ENCODE measurements at regions not wholly inside any gene's neighbourhood (a gene's known extent, or its start where the extent isn't known, plus 50 kb on each side); places are given as distances from the start of the nearest gene placed in this dataset.

GRCh38 chr6:132068766-132069165 is 117.6 kb upstream of the CCN2 start:
- H3K27me3 ChIP-seq (ENCODE audit: insufficient read depth, low read length), result no peaks in the 10 kb centered on the region
- H3K27ac ChIP-seq (ENCODE audit: low read depth, low read length), result no peak overlapping the region
- Mint-ChIP-seq H3K9me3 (peaks cover 0 to 4% (median 0%) of the 10 kb centered on the region in 8 donors), H3K27ac (no peak overlapping the region), H3K27me3 (no peaks in the 10 kb centered on the region), H3K4me1 (no peaks in the 10 kb centered on the region), H3K36me3 (no peaks in the 10 kb centered on the region), H3K4me3 (no peak overlapping the region)
- H3K4me1 ChIP-seq (ENCODE audit: insufficient read depth, low read length), result no peaks in the 10 kb centered on the region
- intact Hi-C loops (cut with micrococcal nuclease), result no loop called here
- POLR2A ChIA-PET (ENCODE audit: partially characterized antibody), result no interaction called here
- CTCF ChIA-PET (ENCODE audit: partially characterized antibody), result no interaction called here
- DNase-seq, result no peak
- no peaks in the 10 kb centered on the region for H3K9me3 ChIP-seq (ENCODE audit: control insufficient read depth in 1 of 2, low read length in 2 of 2)
- no peak overlapping the region for H3K4me3 ChIP-seq (ENCODE audit: low read length in 2 of 2)
- H3K36me3 ChIP-seq (ENCODE audit: insufficient read depth, low read length), result no peaks in the 10 kb centered on the region

- no peaks in the 10 kb centered on the region for H3K4me1 Mint-ChIP-seq
- H3K4me3 Mint-ChIP-seq, result no peak overlapping the region
- H3K27me3 ChIP-seq (ENCODE audit: insufficient read depth, low read length), result no peaks in the 10 kb centered on the region
- H3K27ac Mint-ChIP-seq, result no peak overlapping the region
- POLR2A ChIA-PET (ENCODE audit: partially characterized antibody), result no interaction called here
- H3K27me3 Mint-ChIP-seq, result no peaks in the 10 kb centered on the region
- intact Hi-C loops (cut with micrococcal nuclease), result no loop called here
- H3K36me3 Mint-ChIP-seq, result no peaks in the 10 kb centered on the region
- H3K9me3 ChIP-seq (ENCODE audit: control insufficient read depth in 1 of 2, low read length in 2 of 2), result no peaks in the 10 kb centered on the region
- peaks cover 0 to 4% (median 0%) of the 10 kb centered on the region in 8 donors for H3K9me3 Mint-ChIP-seq
- H3K4me1 ChIP-seq (ENCODE audit: insufficient read depth, low read length), result no peaks in the 10 kb centered on the region
- no peaks in the 10 kb centered on the region for H3K36me3 ChIP-seq (ENCODE audit: insufficient read depth, low read length)
- no peak for DNase-seq
- H3K27ac ChIP-seq (ENCODE audit: low read depth, low read length), result no peak overlapping the region
- H3K4me3 ChIP-seq (ENCODE audit: low read length in 2 of 2), result no peak overlapping the region
- CTCF ChIA-PET (ENCODE audit: partially characterized antibody), result no interaction called here
Observed at GRCh38 chr6:132067286-132067685, 116.1 kb upstream of the CCN2 start.

- Histone ChIP-seq H3K4me1 (ENCODE audit: insufficient read depth, low read length) (no peaks in the 10 kb centered on the region), H3K36me3 (ENCODE audit: insufficient read depth, low read length) (no peaks in the 10 kb centered on the region), H3K9me3 (ENCODE audit: control insufficient read depth in 1 of 2, low read length in 2 of 2) (no peaks in the 10 kb centered on the region), H3K27me3 (ENCODE audit: insufficient read depth, low read length) (no peaks in the 10 kb centered on the region), H3K4me3 (ENCODE audit: low read length in 2 of 2) (no peak overlapping the region), H3K27ac (ENCODE audit: low read depth, low read length) (no peak overlapping the region)
- H3K4me3 Mint-ChIP-seq, result no peak overlapping the region
- CTCF ChIA-PET (ENCODE audit: partially characterized antibody), result no interaction called here
- peaks cover 0 to 4% (median 0%) of the 10 kb centered on the region in 8 donors for H3K9me3 Mint-ChIP-seq
- intact Hi-C loops (cut with micrococcal nuclease), result no loop called here
- DNase-seq, result no peak
- POLR2A ChIA-PET (ENCODE audit: partially characterized antibody), result no interaction called here
- no peak overlapping the region for H3K27ac Mint-ChIP-seq
- no peaks in the 10 kb centered on the region for H3K36me3 Mint-ChIP-seq
- no peaks in the 10 kb centered on the region for H3K4me1 Mint-ChIP-seq
- H3K27me3 Mint-ChIP-seq, result no peaks in the 10 kb centered on the region
Observed at GRCh38 chr6:132065556-132065955, 114.4 kb upstream of the CCN2 start.

GRCh38 chr6:132063738-132064137 is 112.6 kb upstream of the CCN2 start:
- Histone ChIP-seq H3K27me3 (ENCODE audit: insufficient read depth, low read length) (no peaks in the 10 kb centered on the region), H3K27ac (ENCODE audit: low read depth, low read length) (no peak overlapping the region), H3K4me1 (ENCODE audit: insufficient read depth, low read length) (no peaks in the 10 kb centered on the region), H3K9me3 (ENCODE audit: control insufficient read depth in 1 of 2, low read length in 2 of 2) (no peaks in the 10 kb centered on the region), H3K36me3 (ENCODE audit: insufficient read depth, low read length) (no peaks in the 10 kb centered on the region), H3K4me3 (ENCODE audit: low read length in 2 of 2) (no peak overlapping the region)
- H3K4me1 Mint-ChIP-seq, result no peaks in the 10 kb centered on the region
- no peak overlapping the region for H3K27ac Mint-ChIP-seq
- H3K4me3 Mint-ChIP-seq, result no peak overlapping the region
- ChIA-PET CTCF (ENCODE audit: partially characterized antibody) (no interaction called here), POLR2A (ENCODE audit: partially characterized antibody) (no interaction called here)
- intact Hi-C loops (cut with micrococcal nuclease), result no loop called here
- H3K27me3 Mint-ChIP-seq, result no peaks in the 10 kb centered on the region
- no peak for DNase-seq
- H3K36me3 Mint-ChIP-seq, result no peaks in the 10 kb centered on the region
- H3K9me3 Mint-ChIP-seq, result peaks cover 0 to 4% (median 0%) of the 10 kb centered on the region in 8 donors

- no peaks in the 10 kb centered on the region for H3K36me3 ChIP-seq (ENCODE audit: insufficient read depth, low read length)
- peaks cover 0 to 4% (median 0%) of the 10 kb centered on the region in 8 donors for H3K9me3 Mint-ChIP-seq
- no peak overlapping the region for H3K27ac Mint-ChIP-seq
- no peak for DNase-seq
- H3K27me3 ChIP-seq (ENCODE audit: insufficient read depth, low read length), result no peaks in the 10 kb centered on the region
- no peaks in the 10 kb centered on the region for H3K27me3 Mint-ChIP-seq
- H3K4me3 ChIP-seq (ENCODE audit: low read length in 2 of 2), result no peak overlapping the region
- no peaks in the 10 kb centered on the region for H3K4me1 ChIP-seq (ENCODE audit: insufficient read depth, low read length)
- no peaks in the 10 kb centered on the region for H3K9me3 ChIP-seq (ENCODE audit: control insufficient read depth in 1 of 2, low read length in 2 of 2)
- POLR2A ChIA-PET (ENCODE audit: partially characterized antibody), result no interaction called here
- intact Hi-C loops (cut with micrococcal nuclease), result no loop called here
- CTCF ChIA-PET (ENCODE audit: partially characterized antibody), result no interaction called here
- no peak overlapping the region for H3K4me3 Mint-ChIP-seq
- no peaks in the 10 kb centered on the region for H3K4me1 Mint-ChIP-seq
- no peaks in the 10 kb centered on the region for H3K36me3 Mint-ChIP-seq
- H3K27ac ChIP-seq (ENCODE audit: low read depth, low read length), result no peak overlapping the region
Observed at GRCh38 chr6:132063204-132063603, 112.0 kb upstream of the CCN2 start.

- Histone ChIP-seq H3K36me3 (ENCODE audit: insufficient read depth, low read length) (no peaks in the 10 kb centered on the region), H3K4me3 (ENCODE audit: low read length in 2 of 2) (no peak overlapping the region), H3K27ac (ENCODE audit: low read depth, low read length) (no peak overlapping the region), H3K27me3 (ENCODE audit: insufficient read depth, low read length) (no peaks in the 10 kb centered on the region), H3K9me3 (ENCODE audit: control insufficient read depth in 1 of 2, low read length in 2 of 2) (no peaks in the 10 kb centered on the region), H3K4me1 (ENCODE audit: insufficient read depth, low read length) (no peaks in the 10 kb centered on the region)
- POLR2A ChIA-PET (ENCODE audit: partially characterized antibody), result no interaction called here
- no peaks in the 10 kb centered on the region for H3K36me3 Mint-ChIP-seq
- H3K9me3 Mint-ChIP-seq, result peaks cover 0 to 4% (median 0%) of the 10 kb centered on the region in 8 donors
- no peaks in the 10 kb centered on the region for H3K4me1 Mint-ChIP-seq
- intact Hi-C loops (cut with micrococcal nuclease), result no loop called here
- CTCF ChIA-PET (ENCODE audit: partially characterized antibody), result no interaction called here
- no peak overlapping the region for H3K4me3 Mint-ChIP-seq
- no peaks in the 10 kb centered on the region for H3K27me3 Mint-ChIP-seq
- no peak overlapping the region for H3K27ac Mint-ChIP-seq
- DNase-seq, result no peak
Observed at GRCh38 chr6:132062626-132063025, 111.5 kb upstream of the CCN2 start.

- H3K27me3 Mint-ChIP-seq, result no peaks in the 10 kb centered on the region
Observed at GRCh38 chr6:132061381-132061780, 110.2 kb upstream of the CCN2 start.

GRCh38 chr6:132060591-132060990 is 109.4 kb upstream of the CCN2 start:
- ChIA-PET CTCF (ENCODE audit: partially characterized antibody) (no interaction called here), POLR2A (ENCODE audit: partially characterized antibody) (no interaction called here)
- Histone ChIP-seq H3K9me3 (ENCODE audit: control insufficient read depth in 1 of 2, low read length in 2 of 2) (no peaks in the 10 kb centered on the region), H3K4me3 (ENCODE audit: low read length in 2 of 2) (no peak overlapping the region), H3K27me3 (ENCODE audit: insufficient read depth, low read length) (no peaks in the 10 kb centered on the region), H3K27ac (ENCODE audit: low read depth, low read length) (no peak overlapping the region), H3K4me1 (ENCODE audit: insufficient read depth, low read length) (no peaks in the 10 kb centered on the region), H3K36me3 (ENCODE audit: insufficient read depth, low read length) (no peaks in the 10 kb centered on the region)
- no peak for DNase-seq
- Mint-ChIP-seq H3K36me3 (no peaks in the 10 kb centered on the region), H3K9me3 (peaks cover 0 to 3% (median 0%) of the 10 kb centered on the region in 8 donors), H3K4me1 (no peaks in the 10 kb centered on the region), H3K27me3 (peaks cover 0 to 2% of the 10 kb centered on the region in 2 donors), H3K4me3 (no peak overlapping the region), H3K27ac (no peak overlapping the region)
- intact Hi-C loops (cut with micrococcal nuclease), result no loop called here

More at GRCh38 chr6:132061381-132061780, 110.2 kb upstream of the CCN2 start:
- CTCF ChIA-PET (ENCODE audit: partially characterized antibody), result no interaction called here
- Mint-ChIP-seq H3K9me3 (peaks cover 0 to 6% (median 0%) of the 10 kb centered on the region in 8 donors), H3K27ac (no peak overlapping the region), H3K4me1 (no peaks in the 10 kb centered on the region), H3K36me3 (no peaks in the 10 kb centered on the region), H3K4me3 (no peak overlapping the region)
- Histone ChIP-seq H3K9me3 (ENCODE audit: control insufficient read depth in 1 of 2, low read length in 2 of 2) (no peaks in the 10 kb centered on the region), H3K36me3 (ENCODE audit: insufficient read depth, low read length) (no peaks in the 10 kb centered on the region), H3K4me1 (ENCODE audit: insufficient read depth, low read length) (no peaks in the 10 kb centered on the region), H3K4me3 (ENCODE audit: low read length in 2 of 2) (no peak overlapping the region), H3K27me3 (ENCODE audit: insufficient read depth, low read length) (no peaks in the 10 kb centered on the region), H3K27ac (ENCODE audit: low read depth, low read length) (no peak overlapping the region)
- POLR2A ChIA-PET (ENCODE audit: partially characterized antibody), result no interaction called here
- DNase-seq, result no peak
- intact Hi-C loops (cut with micrococcal nuclease), result no loop called here

Measured in CD4-positive, alpha-beta memory T cell (primary cell).